ENCODE measurements at regions not wholly inside any gene's neighbourhood (a gene's known extent, or its start where the extent isn't known, plus 50 kb on each side); places are given as distances from the start of the nearest gene placed in this dataset.

DNA sequence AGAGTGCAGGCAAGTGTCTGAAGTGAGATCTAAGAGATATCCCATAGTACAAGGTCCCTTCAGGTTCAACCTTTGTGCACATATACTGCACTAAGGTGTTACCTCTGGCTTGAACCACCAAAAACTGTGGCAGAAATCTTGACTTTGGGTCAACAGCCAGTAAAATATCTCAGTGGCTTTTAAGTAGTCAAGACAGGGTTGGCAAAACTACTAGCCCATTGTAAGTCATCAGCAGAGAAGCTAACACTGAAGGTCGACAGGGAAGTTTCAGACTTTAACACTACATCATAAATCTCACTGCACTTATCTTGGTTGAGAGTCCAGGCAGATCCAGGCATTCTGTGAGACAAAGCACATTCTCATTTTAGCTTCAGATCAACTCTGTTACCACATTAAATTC lies 1684.7 kb downstream of the HACE1 start (continued):
- TF ChIP-seq, protein P1, sequence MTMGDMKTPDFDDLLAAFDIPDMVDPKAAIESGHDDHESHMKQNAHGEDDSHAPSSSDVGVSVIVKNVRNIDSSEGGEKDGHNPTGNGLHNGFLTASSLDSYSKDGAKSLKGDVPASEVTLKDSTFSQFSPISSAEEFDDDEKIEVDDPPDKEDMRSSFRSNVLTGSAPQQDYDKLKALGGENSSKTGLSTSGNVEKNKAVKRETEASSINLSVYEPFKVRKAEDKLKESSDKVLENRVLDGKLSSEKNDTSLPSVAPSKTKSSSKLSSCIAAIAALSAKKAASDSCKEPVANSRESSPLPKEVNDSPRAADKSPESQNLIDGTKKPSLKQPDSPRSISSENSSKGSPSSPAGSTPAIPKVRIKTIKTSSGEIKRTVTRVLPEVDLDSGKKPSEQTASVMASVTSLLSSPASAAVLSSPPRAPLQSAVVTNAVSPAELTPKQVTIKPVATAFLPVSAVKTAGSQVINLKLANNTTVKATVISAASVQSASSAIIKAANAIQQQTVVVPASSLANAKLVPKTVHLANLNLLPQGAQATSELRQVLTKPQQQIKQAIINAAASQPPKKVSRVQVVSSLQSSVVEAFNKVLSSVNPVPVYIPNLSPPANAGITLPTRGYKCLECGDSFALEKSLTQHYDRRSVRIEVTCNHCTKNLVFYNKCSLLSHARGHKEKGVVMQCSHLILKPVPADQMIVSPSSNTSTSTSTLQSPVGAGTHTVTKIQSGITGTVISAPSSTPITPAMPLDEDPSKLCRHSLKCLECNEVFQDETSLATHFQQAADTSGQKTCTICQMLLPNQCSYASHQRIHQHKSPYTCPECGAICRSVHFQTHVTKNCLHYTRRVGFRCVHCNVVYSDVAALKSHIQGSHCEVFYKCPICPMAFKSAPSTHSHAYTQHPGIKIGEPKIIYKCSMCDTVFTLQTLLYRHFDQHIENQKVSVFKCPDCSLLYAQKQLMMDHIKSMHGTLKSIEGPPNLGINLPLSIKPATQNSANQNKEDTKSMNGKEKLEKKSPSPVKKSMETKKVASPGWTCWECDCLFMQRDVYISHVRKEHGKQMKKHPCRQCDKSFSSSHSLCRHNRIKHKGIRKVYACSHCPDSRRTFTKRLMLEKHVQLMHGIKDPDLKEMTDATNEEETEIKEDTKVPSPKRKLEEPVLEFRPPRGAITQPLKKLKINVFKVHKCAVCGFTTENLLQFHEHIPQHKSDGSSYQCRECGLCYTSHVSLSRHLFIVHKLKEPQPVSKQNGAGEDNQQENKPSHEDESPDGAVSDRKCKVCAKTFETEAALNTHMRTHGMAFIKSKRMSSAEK (CRISPR knock-in tag; IDR thresholded peaks at IDR 0.05; ENCODE audit: borderline replicate concordance), result no peak
- TF ChIP-seq, protein P2, sequence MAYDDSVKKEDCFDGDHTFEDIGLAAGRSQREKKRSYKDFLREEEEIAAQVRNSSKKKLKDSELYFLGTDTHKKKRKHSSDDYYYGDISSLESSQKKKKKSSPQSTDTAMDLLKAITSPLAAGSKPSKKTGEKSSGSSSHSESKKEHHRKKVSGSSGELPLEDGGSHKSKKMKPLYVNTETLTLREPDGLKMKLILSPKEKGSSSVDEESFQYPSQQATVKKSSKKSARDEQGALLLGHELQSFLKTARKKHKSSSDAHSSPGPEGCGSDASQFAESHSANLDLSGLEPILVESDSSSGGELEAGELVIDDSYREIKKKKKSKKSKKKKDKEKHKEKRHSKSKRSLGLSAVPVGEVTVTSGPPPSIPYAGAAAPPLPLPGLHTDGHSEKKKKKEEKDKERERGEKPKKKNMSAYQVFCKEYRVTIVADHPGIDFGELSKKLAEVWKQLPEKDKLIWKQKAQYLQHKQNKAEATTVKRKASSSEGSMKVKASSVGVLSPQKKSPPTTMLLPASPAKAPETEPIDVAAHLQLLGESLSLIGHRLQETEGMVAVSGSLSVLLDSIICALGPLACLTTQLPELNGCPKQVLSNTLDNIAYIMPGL (CRISPR knock-in tag; IDR thresholded peaks at IDR 0.05), result no peak
- TF ChIP-seq, protein P3, sequence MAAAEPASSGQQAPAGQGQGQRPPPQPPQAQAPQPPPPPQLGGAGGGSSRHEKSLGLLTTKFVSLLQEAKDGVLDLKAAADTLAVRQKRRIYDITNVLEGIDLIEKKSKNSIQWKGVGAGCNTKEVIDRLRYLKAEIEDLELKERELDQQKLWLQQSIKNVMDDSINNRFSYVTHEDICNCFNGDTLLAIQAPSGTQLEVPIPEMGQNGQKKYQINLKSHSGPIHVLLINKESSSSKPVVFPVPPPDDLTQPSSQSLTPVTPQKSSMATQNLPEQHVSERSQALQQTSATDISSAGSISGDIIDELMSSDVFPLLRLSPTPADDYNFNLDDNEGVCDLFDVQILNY (CRISPR knock-in tag; IDR thresholded peaks at IDR 0.05), result no peak
- no peak for TF ChIP-seq JUN (CRISPR knock-in tag; IDR thresholded peaks at IDR 0.05)
- TF ChIP-seq, protein P4, sequence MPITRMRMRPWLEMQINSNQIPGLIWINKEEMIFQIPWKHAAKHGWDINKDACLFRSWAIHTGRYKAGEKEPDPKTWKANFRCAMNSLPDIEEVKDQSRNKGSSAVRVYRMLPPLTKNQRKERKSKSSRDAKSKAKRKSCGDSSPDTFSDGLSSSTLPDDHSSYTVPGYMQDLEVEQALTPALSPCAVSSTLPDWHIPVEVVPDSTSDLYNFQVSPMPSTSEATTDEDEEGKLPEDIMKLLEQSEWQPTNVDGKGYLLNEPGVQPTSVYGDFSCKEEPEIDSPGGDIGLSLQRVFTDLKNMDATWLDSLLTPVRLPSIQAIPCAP (CRISPR knock-in tag; IDR thresholded peaks at IDR 0.05), result no peak

DNA sequence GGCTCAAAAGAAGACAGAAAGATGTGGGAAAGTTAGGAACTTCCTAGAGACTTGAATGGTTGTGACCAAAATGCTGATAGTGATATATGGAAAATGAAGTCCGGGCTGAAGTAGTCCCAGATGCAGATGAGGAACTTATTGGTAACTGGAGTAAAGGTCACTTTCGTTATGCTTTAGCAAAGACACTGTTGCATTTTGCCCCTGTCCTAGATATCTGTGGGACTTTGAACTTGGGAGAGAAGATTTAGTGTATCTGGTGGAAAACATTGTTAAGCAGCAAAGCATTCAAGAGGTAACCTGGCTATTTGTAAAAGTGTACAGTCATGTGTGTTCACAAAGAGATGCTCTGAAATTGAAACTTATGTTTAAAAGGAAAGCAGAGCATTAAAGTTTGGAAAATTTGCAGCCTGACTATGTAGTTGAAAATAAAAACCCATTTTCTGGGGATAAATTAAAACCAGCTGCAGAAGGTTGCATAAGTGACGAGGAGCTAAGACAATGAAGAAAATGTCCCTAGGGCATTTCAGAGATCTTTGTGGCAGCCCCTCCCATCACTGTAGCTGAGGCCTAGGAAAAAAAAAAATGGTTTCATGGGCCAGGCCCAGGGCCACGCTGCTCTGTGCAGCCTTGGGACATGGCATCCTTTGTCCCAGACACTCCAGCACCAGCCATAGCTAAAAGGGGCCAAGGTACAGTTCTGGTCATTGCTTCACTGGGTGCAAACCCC lies 1692.2 kb downstream of the HACE1 start:
- Mint-ChIP-seq H3K4me3 (no peak overlapping the region), H3K27ac (no peak overlapping the region), H3K27me3 (ENCODE audit: low read depth) (no peaks in the 10 kb centered on the region), H3K36me3 (no peaks in the 10 kb centered on the region), H3K4me1 (no peaks in the 10 kb centered on the region), H3K9me3 (no peaks in the 10 kb centered on the region)
- DNase-seq (ENCODE audit: low spot score) (no peak), ATAC-seq (no peak)
- ChIA-PET POLR2A (no interaction called here), CTCF (no interaction called here)
- TF ChIP-seq NFATC4 (CRISPR knock-in tag; IDR thresholded peaks at IDR 0.05) (no peak), TCF7 (CRISPR knock-in tag; IDR thresholded peaks at IDR 0.05; ENCODE audit: low read depth) (no peak)
- TF ChIP-seq, protein P5, sequence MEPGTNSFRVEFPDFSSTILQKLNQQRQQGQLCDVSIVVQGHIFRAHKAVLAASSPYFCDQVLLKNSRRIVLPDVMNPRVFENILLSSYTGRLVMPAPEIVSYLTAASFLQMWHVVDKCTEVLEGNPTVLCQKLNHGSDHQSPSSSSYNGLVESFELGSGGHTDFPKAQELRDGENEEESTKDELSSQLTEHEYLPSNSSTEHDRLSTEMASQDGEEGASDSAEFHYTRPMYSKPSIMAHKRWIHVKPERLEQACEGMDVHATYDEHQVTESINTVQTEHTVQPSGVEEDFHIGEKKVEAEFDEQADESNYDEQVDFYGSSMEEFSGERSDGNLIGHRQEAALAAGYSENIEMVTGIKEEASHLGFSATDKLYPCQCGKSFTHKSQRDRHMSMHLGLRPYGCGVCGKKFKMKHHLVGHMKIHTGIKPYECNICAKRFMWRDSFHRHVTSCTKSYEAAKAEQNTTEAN (CRISPR knock-in tag; IDR thresholded peaks at IDR 0.05), result no peak

DNA sequence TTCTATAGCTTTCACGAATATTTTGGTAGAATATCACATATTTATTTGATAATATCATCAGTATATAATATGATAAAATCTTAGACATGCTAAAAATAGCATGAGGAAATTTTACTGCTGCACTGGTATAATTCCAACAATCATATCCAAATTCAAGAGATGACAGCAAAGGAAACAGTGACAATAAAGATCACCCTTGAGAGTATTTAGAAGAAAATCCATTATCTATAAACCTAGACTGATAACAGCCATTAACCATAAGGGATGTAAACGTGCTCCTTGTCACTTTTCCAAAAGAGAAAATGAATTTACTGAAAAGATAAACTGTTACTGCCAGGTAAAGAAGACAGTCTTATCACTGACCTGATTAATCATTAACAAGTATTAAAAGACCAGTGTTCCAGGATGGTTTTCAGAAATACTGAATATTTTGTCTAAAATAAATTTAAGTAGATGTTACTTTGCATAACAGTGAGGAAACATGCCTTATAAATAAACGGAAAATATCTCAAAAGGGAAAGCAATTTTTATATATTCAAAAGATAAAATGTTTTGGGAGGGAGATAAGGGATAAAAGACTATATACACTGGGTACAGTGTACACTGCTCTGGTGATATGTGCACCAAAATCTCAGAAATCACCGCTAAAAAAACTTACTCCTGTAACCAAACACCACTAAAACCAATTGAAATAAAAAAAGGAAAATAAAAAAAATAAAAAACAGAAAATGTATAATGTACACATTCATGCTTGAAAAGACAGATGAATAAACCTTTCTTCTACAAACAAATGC lies 1704.7 kb downstream of the HACE1 start:
- Mint-ChIP-seq H3K27ac (no peak overlapping the region), H3K4me1 (no peaks in the 10 kb centered on the region), H3K27me3 (ENCODE audit: low read depth) (no peaks in the 10 kb centered on the region), H3K9me3 (no peaks in the 10 kb centered on the region), H3K36me3 (no peaks in the 10 kb centered on the region), H3K4me3 (no peak overlapping the region)
- ATAC-seq (no peak), DNase-seq (ENCODE audit: low spot score) (no peak)
- ChIA-PET CTCF (no interaction called here), POLR2A (no interaction called here)
- TF ChIP-seq NFE2L1 (CRISPR knock-in tag; IDR thresholded peaks at IDR 0.05), result no peak
- TF ChIP-seq, protein P1 (CRISPR knock-in tag; IDR thresholded peaks at IDR 0.05; ENCODE audit: borderline replicate concordance), result no peak

Data from WTC11 (cell line).